ENCODE measurements at regions not wholly inside any gene's neighbourhood (a gene's known extent, or its start where the extent isn't known, plus 50 kb on each side); places are given as distances from the start of the nearest gene placed in this dataset.

DNA sequence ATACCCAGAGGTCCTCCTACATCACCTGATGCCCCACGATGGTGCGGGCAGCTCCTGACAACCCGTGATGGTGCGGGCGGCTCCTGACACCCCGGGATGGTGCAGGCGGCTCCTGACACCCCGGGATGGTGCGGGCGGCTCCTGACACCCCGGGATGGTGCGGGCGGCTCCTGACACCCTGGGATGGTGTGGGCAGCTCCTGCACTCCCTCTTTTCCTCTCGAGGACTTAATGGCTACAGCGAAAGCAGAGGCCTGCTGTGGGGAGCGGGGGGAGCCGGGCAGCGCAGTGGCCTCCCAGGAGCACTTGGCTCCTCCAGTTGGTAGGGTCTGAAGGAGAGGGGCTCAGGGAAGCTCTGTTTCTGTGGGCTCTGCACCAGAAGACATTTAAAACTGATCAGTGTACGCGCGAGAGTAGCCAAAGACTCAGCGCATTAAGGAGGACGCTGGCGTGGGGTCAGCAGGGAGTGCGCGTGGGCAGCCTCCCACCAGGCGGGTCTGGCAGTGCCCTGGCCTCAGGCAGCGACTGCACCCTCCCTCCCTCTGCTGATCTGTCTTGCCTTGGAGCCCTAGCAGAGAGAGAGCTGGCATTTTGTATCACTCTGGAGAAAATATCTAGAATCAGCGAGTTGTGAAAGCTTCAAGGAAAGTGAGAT lies 464.5 kb upstream of the MYT1L start:
- TF ChIP-seq, protein P1, sequence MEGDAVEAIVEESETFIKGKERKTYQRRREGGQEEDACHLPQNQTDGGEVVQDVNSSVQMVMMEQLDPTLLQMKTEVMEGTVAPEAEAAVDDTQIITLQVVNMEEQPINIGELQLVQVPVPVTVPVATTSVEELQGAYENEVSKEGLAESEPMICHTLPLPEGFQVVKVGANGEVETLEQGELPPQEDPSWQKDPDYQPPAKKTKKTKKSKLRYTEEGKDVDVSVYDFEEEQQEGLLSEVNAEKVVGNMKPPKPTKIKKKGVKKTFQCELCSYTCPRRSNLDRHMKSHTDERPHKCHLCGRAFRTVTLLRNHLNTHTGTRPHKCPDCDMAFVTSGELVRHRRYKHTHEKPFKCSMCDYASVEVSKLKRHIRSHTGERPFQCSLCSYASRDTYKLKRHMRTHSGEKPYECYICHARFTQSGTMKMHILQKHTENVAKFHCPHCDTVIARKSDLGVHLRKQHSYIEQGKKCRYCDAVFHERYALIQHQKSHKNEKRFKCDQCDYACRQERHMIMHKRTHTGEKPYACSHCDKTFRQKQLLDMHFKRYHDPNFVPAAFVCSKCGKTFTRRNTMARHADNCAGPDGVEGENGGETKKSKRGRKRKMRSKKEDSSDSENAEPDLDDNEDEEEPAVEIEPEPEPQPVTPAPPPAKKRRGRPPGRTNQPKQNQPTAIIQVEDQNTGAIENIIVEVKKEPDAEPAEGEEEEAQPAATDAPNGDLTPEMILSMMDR (IDR thresholded peaks at IDR 0.05 in 2 of 3, conservative IDR thresholded peaks at IDR 0.05 in 1 of 3; ENCODE audit: control insufficient read depth in 2 of 3, extremely low read depth in 1 of 3, insufficient read depth in 1 of 3, low read depth in 3 of 3, low read length in 3 of 3): no peak
- no peak for TF ChIP-seq FOXK2 (IDR thresholded peaks at IDR 0.05)
- TF ChIP-seq FOXM1 (IDR thresholded peaks at IDR 0.05; ENCODE audit: low read depth, low read length): no peak

Measured in GM12878 (cell line).